HS-27A (cell line): ENCODE measurements at regions not wholly inside any gene's neighbourhood (a gene's known extent, or its start where the extent isn't known, plus 50 kb on each side); places are given as distances from the start of the nearest gene placed in this dataset.

Source experiments
- DNase-seq: peaks from one replicate; pipeline ENCODE4 v3.0.0-alpha.2; 2012; ENCODE audit warnings: low read depth, missing footprints

DNA sequence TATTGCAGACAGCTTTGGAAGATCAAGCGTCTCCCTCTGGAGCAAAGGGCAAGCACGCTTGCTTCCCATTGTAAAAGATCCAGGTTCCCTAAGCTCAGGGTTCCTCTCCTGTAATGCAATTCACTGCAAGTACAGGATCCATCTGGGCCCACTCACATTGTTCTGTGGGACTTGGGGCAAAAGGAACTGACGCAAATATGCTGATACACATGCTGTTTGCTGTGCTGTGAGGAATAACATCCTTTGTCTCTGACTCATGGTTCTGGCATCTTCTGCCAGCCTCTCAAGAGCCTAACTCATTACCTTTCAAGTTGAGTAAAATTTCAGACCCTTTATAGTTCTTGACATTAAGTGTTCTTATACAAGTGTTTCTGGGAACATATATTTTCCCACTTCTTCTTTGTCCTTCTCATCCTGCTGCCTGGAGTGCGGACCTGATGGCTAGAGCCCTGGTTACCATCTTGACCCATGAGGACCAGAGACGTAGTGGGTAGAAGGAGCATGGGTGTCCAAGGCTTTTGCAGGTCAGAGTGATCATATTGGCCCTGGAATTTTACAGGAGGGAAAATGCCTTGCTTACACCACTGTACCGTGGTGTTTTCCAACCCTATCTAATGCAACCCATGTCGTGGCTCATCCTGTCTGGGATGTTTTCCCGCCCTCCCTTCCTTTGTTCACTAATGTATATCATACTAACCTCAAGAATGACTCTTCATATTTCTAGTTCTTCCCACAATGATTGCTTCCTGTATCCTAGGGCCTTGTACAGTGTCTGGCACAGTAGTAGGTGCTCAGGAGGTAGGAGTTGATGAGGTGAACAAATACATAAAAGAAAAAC, 145.7 kb upstream of the GLI2 start:
- DNase-seq: peak; percentile 85

DNA sequence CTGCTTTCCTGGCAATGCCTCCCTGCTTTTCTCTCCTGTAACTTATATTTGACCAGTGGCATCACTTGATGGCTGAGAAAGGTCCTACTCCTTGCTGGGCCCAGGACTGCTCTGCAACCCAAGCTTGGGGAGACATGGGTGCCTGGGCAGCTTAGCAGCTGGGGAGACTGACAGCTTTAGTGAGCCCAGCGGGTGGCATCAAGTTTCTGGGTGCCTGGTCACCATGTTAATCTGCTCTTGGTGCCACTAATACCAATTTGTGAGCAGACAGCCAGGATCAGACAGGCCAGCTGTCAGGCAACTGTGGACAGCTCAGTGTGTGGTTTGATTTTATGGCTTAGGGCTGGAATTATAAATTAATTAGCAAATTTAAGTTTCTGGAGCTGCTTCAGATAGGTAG, 144.8 kb upstream of the GLI2 start:
- DNase-seq: no peak

GRCh38 chr2:120591572-120591971, 144.1 kb upstream of the GLI2 start:
- DNase-seq: no peak

GRCh38 chr2:120592084-120592483, 143.6 kb upstream of the GLI2 start:
- DNase-seq: no peak

DNA sequence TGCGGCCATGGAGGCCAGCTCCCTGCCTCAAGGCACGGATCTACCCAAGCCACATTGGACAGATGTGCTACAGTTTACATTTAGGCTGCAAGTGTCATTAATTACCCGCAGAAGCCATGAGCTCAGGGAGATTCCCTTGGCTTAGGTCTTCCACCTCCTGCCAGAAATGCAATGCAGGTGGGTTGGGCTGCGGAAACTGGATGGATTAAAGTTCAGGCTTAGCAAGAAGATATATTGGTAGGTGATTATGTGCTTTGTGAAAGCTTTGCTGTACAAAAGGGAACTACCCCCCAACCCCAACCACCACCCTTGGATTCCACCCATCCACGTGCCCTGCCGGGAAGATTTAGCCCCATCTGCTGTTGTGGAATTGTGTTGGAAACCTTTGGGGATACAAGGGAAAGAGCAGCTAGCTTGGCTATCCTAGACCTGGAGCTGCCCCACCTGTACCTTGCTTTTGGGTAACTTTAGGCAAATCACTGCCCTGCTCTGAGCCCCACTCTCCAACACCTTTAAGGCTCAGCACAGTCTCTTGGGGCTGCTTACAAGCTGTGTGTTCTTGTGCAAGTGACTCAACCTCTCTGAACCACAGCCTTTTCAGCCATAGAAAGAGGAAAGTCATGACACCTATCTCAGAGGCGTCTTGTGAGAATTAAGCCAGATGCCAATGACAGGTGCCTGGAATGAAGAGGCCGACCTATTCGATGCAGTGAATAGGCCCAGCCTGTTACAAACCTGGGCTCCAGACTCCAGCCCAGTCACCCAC, 141.6 kb upstream of the GLI2 start:
- DNase-seq: no peak

DNA sequence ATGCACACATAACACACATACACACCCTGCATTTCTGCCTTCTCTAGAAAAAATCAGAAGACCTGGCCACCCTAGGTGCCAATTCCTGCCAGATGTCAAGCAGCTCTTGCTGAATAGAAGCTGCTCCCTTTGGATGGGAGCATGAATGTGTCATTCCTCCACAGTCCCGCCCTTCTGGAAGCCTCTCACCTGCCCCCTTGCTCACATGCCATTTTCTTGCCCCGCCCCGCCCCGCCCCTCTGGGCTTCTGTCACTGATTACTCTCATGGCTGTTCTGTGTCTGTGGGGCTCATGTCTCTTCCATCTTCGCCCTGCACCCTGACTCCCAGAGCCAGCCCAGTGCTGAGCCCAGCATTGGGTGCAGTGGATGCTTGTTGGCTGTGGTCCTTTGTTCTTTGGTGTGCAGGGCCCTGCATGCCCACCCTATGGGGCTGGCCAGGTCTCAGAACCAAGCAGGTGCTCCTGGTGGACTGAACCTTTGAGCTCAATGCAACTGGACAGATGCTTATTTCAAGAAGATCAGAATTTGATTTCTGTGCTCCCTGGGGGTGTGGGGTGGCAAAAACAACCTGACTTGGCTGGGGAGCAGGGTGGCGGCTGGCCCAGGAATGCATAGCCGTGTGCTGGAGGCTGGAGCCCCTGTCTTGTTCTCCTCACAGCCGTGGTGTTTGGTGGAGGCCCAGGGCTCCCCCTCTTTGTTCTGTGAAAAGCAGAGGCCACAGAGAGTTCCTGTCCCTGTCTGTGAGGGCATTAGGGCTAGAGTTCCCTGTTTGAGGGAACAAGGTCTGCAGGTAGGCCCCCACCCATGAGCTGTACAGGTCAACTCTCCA, 140.6 kb upstream of the GLI2 start:
- no peak for DNase-seq

GRCh38 chr2:120595739-120596138, 139.9 kb upstream of the GLI2 start:
- DNase-seq: no peak

DNA sequence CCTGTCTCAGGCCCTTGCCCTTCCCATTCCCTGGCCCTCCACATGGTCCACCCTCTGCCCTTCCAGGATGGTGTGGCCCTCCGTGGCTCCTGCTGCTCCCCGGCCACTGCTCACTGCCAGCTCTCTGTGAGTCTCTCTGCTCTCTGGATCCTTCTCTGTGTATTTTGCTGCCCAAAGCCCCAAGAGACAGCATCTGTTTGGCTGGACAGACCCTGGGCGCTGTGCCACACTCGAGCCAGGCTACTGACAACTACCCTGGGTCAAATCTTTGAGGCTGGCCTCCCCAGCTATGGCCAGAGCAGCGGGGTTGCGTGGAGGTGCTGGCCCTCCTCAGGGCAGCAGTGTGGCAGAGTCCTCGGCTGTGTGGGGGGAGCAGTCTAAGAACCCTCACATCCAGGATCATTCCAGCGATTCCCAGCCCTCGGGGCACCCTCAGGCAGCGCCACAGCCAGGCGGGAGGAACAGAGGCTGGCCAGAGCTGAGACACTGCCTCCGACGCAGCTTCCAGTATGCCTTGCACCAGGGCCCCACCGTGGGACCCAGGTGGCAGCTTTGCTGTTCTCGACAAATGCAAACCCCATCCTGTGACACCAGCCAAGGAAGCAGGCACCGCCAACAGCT, 139.4 kb upstream of the GLI2 start:
- DNase-seq: no peak

GRCh38 chr2:120596990-120597594, 138.6 kb upstream of the GLI2 start:
- DNase-seq: no peak

GRCh38 chr2:120597595-120598193, 138.0 kb upstream of the GLI2 start:
- DNase-seq: no peak

- no peak for DNase-seq
These were observed 137.3 kb upstream of the GLI2 start for GRCh38 chr2:120598416-120598815.

- DNase-seq: no peak
These were observed 136.6 kb upstream of the GLI2 start for GRCh38 chr2:120599072-120599471.

DNA sequence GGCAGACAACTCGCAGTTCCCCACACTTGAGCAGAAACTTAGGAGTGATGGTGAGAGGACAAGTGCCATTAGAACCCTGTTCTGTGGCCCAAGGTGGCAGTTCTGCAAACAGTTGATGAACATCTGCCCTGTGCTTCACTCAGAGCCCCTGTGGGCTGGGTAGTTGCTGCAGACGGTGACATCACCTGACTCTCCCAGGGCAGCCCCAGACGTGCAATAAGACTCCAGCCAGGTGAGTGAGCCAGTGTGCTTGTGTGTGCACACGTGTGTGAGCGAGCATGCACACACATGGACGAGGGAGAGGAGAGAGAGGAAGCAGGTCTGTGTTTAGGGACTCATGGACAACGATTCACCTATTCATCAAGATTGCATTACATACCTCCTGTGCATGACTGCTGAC, 136.0 kb upstream of the GLI2 start:
- DNase-seq: no peak

DNA sequence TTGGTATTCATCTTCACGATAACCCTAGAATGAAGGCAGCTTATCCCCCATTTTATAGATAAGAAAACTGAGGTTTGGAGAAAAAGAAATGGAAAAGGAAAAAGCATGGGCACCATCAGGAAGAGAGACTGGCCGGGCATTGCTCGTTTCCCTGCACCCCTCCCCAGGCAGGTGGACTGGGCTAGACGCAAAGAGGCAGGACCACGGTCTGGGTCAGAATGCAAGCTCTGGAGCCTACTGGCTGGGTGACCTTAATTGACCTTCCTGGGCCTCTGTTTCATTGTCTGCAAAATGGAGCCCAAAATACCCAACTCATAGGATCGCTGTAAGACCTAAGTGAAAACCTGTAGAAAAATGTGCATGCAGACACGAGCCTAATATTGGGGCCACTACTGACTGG, 135.3 kb upstream of the GLI2 start:
- DNase-seq: no peak

DNA sequence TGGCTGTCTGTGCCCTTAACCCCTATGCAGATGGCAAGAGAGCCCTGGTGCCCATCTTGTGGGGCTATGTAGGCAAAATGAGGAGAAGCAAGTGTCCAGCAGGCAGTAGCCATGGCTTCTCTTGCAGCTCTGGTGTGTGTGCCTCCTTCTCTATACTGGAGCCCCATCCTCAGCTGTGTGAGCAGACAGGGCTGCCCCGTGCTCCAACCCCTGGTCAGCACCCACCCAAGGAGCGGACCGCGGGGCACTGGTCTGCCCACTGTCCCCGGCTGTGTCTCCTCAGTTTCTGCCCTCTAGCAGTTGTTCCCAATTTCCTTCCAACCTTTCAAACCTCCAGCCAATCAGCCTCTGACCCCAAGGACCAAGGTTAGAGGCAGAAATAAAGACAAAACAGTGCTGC, 134.9 kb upstream of the GLI2 start:
- DNase-seq: no peak

DNA sequence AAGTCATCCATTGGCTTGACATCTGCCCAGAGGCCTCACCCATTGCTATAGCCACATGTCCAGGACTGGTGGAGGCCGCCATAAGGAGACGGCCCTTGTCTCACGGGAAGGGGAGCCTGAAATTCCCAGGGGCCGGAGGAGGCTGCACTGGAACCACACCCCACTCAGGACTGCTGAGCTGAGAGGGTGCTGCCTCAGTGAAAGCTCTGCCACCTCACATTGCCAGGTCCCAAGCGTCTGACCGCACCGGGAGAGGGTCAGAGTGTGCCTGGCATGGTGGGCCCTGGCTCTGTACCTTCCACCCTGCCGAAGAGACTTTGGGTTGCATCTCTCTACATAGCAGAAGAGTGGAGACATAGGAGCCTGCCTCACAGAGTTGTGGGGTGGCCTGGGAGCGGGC, 134.1 kb upstream of the GLI2 start:
- no peak for DNase-seq

- no peak for DNase-seq
These were observed 133.4 kb upstream of the GLI2 start for GRCh38 chr2:120602251-120602650.

DNA sequence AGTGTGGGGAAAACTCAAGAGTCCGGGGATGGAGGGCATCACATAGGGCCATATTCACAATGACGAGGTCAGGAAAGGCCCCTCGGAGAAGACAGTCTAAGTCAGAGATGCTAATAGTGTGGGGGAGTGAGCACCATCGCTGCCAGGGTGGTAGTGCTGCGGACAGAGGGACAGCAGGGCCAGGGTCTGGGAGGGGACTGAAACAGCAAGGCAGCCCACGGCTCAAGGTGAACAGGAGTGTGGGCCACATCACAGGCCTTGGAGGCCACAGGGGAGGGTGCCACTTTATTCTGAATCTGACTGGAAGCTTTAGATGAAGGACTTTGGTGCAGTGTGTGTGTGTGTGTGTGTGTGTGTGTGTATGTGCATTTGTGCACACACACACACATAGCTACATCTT, 130.9 kb upstream of the GLI2 start:
- no peak for DNase-seq

- no peak for DNase-seq
These were observed 130.3 kb upstream of the GLI2 start for GRCh38 chr2:120605231-120605935.

DNA sequence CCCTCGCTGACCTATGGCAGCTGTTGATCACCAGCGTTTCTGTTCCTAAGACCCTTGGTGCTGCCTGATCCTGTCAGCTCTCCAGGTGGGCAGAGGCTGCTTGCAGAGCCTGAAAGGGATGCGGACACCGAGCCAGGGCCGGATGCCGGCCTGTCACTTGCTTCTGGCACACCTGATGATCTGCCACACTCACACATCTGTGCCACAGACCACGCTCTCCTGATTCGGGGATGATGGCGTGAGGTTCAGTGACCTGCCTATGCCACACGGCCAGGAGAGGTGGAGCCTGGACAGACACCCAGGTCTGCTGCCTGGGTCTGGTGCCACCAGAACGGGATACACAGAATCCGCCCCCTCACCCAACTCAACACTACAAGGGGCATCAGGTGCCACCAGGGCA, 129.4 kb upstream of the GLI2 start:
- no peak for DNase-seq

- DNase-seq: no peak
These were observed 128.7 kb upstream of the GLI2 start for GRCh38 chr2:120606931-120607330.
